HG03060 (cell line): ENCODE measurements at regions not wholly inside any gene's neighbourhood (a gene's known extent, or its start where the extent isn't known, plus 50 kb on each side); places are given as distances from the start of the nearest gene placed in this dataset.

Experiments
- ATAC-seq: cut with Tn5 transposase; IDR thresholded peaks from one replicate; pipeline ENCODE4 v1.9.1; 2021; ENCODE audit warnings: low read depth, moderate number of reproducible peaks; ENCODE audit not compliant: unreplicated experiment

DNA sequence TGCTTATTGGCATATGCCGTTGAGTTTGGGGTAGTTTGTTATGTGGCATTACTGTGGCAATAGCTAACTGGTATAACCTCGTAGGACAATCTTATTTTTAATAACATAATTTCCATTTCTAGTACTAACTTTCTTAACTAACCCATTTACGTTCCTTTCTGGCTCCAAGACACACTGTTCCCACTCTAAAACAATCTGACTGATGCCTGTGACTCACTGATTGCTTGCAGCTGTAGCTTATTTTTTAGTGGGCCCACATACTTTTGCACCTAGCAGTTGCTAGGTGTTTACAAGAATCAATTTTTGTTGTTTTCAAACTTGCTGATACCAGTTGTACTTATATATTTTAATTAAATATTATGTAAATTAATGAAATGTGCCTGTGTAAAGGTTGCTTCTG lies 52.2 kb downstream of the FAT3 start:
- no peak for ATAC-seq

DNA sequence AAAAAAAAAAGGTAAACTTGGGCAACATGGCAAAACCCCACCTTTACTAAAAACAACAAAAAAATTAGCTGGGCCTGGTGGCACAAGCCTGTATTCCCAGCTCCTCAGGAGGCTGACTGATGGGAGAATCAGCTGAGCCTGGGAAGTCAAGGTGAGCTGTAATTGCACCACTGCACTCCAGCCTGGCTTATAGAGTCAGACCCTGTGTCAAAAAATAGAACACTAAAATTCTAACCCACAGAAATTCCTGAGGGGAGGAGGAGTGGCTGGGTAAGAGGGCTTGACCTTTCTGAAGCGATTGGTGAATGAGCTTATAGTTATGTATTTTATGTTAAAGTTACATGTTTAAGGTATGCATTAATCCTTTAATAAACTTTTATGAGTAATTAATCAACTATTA lies 53.3 kb downstream of the FAT3 start:
- no peak for ATAC-seq

DNA sequence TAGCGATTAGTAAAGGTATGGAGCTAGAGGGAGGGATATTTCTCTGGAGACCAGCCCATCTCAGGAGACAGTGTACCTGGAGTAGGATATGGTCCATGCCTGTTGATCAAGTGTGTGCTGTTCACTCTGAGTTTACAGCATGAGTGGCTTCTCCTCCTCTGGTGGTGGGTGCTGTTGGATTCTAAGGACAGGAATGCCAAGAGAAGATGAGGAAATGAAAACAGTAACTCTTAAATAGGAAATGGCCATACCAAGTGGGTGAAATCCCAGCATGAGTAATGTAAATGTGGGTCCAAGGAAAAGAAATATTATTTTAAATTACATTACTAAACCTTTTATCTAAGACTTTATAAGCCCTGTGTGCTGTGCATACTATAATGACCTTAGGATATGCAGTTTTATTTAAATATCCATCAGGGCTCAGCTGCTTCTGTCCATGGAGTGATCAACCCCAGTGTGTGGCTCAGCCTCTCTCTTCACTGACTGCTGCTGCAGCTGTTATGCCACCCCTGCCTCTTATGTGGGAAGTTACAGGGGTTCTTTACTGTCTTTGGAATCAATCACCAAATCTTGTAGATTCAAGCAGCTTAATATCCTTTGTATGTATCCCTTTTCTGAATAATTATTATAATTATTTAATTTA lies 54.3 kb downstream of the FAT3 start:
- no peak for ATAC-seq

DNA sequence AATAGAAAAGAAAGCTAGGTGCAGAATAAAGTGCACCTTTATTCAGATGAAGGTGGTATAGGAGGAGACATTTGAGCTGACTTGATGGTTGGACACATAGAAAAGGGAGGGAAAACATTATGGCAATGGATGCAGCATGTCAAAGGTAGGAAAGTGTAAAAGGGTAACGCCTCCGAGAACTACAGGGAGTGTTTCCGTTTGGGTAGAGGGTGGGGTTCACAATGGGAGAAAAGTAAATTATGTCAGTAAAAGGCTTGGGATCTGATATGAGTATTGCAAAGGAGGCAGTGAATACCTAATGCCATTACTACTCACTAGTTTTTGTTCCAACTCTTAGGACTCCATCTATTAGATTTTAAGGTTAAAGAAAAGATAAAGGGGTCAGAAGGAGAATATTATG lies 59.5 kb downstream of the FAT3 start:
- ATAC-seq = no peak

DNA sequence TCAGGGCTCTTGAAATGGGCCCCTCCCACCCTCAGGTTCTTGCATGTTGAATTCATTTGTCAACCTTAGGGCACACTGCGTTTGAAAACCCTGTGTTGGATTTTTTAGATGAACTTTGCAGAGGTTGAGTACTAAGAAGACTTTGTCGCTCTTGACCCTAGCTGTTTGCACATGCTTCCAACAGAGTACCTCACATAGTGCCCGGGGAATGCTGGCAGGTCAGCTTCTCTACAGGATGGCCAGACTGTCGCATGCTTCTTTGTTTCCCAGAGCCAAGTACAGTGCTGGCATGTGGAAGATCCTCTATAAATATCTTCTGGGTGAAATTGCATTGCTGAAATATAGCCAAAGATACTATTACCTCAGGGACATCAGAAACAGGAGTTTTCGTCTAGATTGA lies 59.9 kb downstream of the FAT3 start:
- no peak for ATAC-seq

DNA sequence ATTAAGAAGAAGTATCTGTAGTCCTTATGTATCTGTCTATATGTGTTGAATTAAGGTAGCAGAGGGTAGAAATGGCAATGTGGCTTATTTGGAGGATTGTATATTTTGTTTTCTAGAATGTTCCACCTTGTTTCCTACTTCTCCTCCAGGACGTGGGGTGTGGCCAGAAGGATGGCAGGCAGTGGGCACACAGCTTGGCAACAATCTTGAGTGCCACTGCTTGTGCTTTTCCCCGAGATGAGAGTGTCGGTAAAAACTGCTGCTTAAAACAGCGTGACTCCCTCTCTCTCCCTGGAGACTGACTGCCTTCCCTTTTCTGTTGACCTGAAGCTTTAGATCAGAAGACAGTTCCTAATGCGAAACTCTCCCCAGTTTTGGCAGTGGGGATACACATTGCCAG lies 61.2 kb downstream of the FAT3 start:
- no peak for ATAC-seq

DNA sequence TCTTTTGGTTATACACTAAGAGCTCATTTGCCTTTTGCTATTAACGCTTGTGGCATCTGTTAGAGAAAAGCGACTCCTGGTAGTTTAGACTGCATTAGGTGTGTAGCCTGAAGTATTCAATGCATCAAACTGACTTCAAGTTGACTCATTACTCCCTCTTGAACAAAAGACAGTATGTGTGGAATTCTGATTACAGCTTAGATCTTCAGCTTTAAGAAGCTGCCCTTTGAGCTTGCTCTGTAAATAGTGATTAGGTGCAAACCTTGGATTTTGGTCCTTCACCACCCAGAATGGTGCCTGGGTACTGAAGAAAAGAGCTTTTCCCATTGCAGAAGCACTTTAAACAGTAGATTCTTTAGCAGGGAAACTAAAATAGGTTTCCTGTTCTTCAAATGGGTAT lies 62.1 kb downstream of the FAT3 start:
- ATAC-seq = no peak

DNA sequence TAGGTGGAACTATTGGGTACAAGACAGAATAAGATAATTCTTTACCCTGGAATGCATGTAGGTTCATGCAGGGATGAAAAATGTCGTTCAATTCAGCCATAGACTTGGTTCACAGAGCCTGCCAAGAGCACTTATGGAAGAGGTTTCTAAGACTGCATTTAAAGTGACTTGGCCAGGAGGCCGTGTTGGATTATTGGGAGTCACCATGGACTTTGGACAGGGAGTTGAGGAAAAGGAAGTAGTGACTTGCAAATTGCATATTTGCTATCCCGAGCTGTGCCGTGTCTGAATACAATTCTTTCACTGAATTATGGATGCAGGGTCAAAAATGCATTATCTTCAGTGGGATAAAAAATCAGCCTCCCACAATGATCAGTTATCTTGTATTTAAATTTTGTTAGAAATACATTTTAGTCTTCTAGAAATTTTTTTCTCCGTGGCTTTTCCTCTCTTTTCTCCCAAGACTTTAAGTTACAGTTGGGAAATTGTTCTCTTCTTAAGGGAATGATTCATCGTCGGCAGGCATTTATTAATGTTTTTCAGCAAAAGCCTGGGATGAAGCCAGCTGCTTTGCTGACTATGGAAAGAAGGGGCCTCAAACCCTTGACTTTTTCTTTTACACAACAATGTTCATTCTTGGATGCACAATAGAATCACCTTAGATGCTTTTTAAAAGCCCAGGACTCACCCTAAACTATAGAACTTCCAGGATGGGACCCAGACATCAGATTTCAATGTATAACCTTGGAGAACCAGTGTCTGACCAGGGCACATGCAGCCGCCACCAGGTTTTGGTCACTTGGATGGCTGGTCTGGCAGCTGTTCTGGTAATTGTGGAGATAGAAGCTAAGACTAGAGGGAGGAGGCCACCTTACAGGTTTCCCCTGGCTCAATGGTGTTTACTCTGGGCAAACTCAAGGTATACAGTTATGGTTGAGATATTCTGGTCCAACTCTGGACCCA lies 70.8 kb downstream of the FAT3 start:
- no peak for ATAC-seq

DNA sequence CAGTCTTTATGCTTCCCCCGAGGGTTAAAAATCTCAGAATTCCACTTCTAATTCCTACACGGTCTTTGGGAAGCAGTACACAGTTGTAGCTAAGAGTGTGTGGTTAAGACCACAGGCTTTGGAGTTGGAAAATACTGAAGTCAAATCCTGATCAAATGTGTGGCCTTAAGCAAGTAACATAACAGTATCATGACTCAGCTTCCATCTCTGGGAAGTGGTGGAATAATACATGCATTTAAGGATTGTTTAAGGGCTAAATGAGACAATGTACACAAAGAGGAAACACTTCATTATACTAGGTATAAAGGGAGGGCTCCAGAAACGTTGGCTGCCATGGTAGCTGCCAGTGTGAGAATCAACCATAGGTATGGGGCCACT lies 71.5 kb downstream of the FAT3 start:
- no peak for ATAC-seq

DNA sequence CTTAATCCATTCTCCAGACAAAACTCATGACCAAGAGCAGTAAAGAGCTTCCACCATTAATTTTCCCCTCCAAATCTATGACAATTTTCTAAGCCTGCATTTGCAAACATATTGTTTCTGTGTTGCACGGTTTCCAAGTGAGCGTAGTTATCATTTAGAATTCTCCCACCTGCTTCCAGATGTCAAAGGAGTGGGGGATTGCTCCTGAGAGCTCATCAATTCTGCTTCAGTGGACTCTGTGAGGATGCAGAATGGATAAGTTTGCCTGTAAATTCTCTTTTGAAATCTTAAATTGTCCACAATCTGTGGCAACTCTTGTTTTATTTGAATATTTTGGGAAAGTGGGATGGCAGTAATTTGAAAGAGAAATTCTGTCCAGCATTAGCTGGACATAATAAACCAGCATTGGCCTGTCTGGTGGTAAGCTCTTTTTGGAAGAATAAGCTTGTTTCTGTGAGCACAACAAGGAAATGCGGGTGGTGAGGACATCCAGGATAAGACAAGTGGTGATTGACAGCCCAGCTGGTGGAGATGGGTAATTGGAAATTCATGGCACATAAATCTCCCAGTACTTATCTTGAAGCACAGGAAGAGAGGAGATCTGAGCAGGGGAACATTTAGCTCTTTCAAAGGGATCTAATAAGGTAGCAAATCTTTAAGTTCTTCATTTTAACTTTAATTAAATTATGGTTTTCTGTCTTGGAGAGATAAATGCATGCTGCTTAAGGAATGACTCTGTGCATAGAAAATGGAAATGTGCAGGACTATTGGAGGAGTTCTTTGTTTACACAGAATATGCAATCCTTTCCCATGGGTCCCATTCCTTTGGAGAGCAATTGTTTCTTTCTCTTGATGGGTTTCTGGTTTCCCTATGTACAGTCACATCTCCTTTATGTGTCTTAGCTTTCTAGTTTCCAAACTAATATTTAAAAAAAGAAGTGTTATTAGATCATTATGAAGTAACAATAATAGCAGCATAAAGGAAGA lies 73.2 kb downstream of the FAT3 start:
- no peak for ATAC-seq

DNA sequence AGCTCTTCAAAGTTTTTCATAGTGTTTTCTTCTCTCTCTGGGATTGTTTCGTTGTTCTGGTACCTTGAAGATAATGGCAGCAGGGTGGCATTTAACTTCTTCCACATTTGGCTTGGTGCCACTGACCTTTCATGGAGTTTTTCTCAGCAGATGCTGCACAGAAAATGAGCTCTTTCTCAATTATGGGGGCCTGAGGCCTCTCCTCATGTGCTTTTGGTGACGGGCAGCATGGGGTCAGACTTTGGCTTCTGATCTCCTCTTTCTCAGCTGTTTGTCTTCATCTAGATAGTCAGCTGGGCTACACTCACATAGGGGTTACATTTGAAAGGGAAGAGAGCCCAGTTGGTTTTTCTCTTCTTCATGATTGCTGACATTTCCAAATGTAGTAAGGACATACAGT lies 76.3 kb downstream of the FAT3 start:
- no peak for ATAC-seq

DNA sequence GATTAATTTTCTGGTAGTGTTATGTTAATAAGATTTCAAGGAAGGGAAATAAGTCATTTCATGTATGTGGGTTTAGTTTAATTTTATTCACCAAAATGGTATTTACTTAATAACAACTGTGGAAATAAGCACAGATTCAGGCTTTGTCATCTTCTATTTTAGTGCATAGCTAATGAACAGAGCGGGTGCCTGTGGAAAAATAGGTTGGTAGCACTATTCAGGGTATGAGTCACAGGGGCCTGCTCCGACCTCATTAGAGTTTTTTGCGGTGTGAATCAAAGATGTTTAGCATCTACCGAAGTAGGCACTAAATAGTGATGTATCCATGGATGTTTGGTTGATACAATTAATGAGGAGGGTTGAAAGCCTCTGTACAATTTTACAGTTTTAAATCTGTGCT lies 78.2 kb downstream of the FAT3 start:
- no peak for ATAC-seq

DNA sequence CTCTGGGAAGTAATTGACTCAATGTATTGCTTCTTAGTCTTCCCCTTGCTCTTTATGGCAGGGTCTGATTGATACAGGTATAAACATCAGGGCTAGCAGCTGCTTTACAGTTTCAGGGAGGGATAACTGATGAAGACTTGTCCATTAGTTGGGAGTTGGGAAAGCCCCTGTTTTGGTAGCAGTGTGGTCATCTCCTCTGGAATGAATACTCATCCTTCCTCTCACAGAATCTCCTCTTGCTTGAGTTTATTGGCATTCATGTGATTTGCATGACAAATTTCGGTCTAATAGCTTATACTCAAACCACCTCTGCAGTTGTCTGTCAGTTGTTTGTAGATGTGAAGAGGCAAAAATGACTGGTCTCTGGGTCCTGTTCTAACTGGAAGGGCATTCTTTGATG lies 79.7 kb downstream of the FAT3 start:
- ATAC-seq = no peak

DNA sequence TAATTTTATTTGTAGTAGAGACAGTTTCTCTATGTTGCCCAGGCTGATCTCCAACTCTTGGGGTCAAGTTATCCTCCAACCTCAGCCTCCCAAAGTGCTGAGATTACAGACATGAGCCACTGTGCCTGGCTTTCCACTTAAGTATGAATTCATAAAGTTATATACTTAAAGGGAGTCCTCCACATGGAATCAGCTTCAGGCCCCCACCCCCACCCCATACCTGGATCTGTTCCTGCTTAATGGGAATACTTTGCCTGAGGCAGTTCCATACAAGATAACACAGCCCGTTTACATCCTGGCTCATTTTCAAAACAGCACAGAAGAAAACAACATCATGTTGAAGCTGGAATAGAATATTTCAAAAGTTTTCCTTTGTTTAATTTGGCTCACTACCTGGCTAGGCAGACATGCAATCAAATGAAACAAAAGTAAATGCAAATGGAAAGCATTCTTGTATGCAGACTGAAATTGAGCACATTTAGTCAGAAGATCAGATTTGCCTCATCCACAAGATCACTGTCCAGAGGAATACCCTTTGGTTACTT lies 82.4 kb downstream of the FAT3 start:
- ATAC-seq = no peak

DNA sequence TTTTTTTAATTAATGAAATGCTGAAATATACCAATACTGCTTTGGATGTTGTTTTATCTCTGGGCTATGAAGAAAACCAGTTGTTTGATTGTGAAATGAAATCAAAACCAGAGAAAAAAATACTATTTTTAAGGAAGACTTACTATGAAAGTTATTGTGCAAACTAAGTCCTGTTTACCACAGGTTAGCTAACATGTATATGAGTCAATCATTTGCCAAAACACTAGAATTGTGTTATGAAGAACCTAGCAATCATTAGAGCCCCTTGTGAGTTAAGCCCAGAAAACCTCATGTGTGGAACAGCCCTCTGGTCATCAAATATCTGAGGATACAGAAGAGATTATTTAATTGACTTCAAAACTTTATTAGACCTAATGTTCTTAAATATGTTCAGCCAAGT lies 83.7 kb downstream of the FAT3 start:
- no peak for ATAC-seq

DNA sequence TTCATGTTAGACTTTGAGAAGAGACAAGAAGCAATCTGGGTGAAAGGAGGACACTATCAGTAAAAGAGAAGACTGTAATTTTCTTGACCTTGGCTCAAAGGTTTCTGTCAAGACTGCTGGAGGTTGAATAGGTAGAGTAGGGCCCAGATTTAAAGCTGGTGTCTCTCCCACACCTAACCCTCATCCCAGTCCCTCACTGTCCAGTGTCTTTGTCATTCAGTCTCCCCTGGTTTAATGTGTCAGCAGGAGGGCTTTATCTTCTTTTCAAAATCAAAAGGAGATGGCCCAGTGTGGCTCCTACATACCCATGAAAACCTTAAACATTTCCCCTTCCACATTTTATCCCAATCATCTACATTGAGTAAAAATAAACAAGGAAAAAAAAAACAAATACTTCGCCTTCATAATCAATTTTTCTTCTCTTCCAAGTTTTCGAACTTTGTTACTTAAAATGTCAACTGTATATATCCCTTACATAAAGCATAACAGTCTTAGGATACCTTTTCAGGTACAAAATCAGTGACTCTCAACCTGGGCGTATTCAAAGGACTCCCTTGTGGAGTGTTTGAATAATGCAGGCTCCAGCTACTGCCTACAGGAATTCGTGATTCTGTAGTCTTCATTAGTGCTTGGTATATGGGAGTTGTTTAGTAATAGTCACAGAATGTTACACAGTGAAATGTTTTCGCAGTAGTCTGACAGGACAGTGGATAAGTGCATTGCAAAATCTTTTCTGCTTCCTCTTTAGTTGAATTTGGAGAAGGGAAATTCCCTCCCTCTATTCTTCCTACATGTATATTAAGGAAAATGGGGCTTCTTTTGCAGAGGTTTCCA lies 87.2 kb downstream of the FAT3 start:
- ATAC-seq = no peak

DNA sequence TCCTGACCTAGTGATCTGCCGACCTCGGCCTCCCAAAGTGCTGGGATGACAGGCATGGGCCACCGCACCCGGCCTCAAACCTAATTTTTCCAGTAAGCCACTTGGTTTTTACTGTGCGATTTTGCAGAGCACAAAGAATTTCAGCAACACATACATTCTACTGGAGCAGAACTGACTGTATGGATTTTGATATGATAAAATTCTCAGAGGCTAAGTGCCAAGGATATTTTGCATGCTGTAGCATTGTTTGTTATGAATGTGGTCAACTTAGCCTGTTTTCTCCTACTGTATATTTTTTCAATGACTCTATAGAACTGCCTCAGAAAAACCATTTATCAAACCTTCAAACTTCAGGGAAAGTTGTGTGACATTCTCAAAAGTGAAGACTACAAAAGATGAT lies 89.2 kb downstream of the FAT3 start:
- no peak for ATAC-seq

DNA sequence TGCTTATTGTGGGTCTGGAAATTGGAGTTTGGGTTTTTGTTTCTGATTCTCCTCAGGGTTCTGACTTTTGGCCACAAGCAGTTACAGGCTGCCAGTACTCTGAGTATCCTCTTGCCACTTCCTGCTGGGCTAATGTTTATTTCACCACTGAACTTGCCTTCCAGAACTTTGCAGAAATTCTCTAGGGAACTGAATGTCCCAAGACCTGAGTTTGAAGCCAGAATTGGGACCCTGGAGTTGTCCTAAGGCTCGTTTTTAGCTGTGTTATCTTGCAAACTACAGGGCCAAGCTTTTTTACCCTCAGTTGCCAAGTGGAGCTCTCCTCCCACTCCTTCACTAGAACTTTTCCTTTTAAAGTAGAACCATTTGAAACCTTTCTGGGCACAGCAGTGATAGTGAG lies 89.9 kb downstream of the FAT3 start:
- ATAC-seq = no peak

DNA sequence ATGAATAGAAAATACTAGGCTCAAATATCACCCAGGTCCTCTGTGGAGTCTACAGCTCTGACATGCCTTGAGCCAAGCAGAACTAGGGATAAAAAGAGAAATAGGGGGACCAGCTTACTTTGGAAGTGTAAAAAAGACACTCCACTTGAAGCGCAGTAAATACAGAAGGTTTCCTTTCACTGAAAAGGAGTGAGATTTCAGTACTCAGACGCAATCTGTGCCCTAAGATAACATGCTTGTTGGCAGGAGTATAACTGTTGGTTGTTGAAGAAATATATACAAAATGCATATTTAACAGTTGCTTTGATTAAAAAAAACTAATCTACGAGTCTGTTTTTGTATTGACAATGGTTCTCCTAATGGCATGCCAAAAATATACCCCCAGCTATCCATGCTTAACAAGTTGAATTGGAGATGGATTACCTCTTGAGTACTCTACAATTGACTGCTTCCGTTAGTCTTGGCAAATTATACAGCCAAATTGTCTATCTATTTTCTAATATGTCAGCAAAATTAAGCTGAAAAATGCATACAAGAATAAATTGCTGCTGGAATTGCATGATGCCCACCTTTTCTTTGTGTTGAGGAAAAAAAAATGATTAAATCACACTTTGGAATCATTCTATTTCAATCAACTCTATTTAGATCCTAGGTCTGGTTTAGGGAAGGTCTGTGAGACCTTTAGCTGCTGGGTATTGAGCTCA lies 91.6 kb downstream of the FAT3 start:
- ATAC-seq = no peak
